Central memory CD8-positive, alpha-beta T cell (primary cell): ENCODE measurements at regions not wholly inside any gene's neighbourhood (a gene's known extent, or its start where the extent isn't known, plus 50 kb on each side); places are given as distances from the start of the nearest gene placed in this dataset.

Experiments used
- ATAC-seq: fragments of 150-1000 bp; cut with Tn5 transposase; replicated peaks from 2 replicates; pipeline ENCODE4 v1.10.0; 2022; ENCODE audit warnings: mild to moderate bottlenecking, moderate FRiP score, moderate number of reproducible peaks; ENCODE audit not compliant: poor library complexity, severe bottlenecking; ENCODE audit errors: extremely low read depth
- DNase-seq, 2 donors: peaks; one replicate each; pipeline ENCODE4 v3.0.0; 2021; ENCODE audit warnings: low spot score in 2 of 2
- H3K27ac Mint-ChIP-seq: one replicate; pipeline ENCODE4 v1.8.0; 2022; ENCODE audit warnings: low read depth, mild to moderate bottlenecking, moderate library complexity, mixed read lengths
- H3K27me3 Mint-ChIP-seq: one replicate; pipeline ENCODE4 v1.8.0; 2022; ENCODE audit warnings: mixed read lengths
- H3K36me3 Mint-ChIP-seq: one replicate; pipeline ENCODE4 v1.8.0; 2022; ENCODE audit warnings: mild to moderate bottlenecking, moderate library complexity, mixed read lengths; ENCODE audit not compliant: insufficient read depth
- H3K4me1 Mint-ChIP-seq: one replicate; pipeline ENCODE4 v1.8.0; 2022; ENCODE audit warnings: mixed read lengths
- H3K4me3 Mint-ChIP-seq: one replicate; pipeline ENCODE4 v1.8.0; 2022; ENCODE audit warnings: mild to moderate bottlenecking, moderate library complexity, mixed read lengths
- H3K9me3 Mint-ChIP-seq: one replicate; pipeline ENCODE4 v1.8.0; 2022; ENCODE audit warnings: mixed read lengths

DNA sequence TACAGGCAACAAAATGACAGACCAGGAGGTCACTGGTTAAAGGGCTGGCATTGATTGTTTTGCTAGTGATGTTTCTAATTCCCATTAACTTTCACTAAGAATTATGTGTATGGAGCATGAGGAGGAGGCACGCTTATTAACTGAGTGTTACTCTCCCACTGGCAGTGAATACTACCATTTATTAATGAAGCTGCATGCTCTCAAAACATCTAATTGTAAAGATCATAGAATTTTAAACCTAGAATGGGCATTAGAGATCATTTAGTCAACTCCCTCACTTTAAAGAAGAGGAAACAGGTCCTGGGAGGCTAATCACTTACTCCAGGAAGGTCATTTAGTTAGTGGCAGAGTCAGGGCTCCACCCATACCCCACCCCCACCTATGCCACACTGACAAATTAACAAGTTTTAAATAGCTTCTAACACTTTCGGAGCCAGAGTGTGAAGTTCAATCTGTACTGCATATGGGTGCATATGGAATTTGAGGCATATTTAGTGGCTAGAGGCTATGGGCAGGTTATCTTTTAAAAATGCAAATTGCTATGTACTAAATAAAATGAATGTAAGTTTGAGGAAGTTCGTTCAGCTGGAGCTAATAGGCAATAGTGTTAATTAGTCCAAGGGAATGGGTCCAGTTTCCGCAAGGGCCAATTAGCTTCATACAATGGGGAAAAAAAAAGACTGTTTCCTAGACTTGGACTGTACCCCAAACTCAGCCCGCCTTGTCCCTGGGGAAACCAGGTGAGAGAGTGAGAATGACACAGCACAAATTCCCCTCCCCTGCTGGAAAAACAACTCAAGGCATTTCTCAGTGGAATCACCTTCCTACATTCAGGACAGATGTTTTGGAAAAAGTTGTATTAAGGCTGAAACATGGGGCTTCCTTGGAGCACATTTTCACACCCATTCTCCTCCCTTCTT is 178.8 kb downstream of the ICOS start:
- H3K4me3 Mint-ChIP-seq = no peak overlapping the region

DNA sequence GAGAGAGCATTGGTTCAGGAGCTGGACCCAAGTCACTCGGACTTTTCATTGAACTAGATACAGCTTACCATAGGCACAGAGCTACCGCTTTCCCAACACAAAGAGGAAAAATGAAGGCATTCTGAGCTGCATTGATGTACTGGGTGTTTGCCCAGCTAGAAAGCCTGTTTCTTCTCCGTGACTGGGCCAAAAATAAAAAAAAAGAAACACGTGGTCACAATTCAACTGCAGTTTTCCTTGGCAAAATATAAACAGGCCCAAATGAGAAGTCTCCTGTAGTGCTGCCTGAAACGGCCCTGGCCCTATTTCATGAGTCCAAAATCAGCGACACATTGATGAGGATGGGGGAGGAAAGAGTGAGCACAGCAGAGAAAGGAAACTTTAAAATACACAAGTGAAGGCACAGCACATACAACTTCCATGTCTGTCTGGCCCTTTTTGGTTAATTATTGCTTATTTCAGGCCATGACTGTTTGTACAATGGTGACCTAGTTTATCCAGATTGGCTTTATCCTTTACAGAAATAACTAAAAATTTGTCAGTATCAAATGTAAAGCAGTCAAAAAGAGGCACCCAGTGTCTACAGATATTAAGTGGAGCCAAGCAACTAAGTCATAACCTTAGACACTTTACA is 179.7 kb downstream of the ICOS start:
- Mint-ChIP-seq H3K27me3 (peaks cover 21% of the 10 kb centered on the region), H3K4me1 (peaks cover 23% of the 10 kb centered on the region), H3K9me3 (no peaks in the 10 kb centered on the region), H3K4me3 (no peak overlapping the region), H3K36me3 (no peaks in the 10 kb centered on the region), H3K27ac (no peak overlapping the region)
- no peak for DNase-seq
- no peak for ATAC-seq

More for the DNA sequence above, 178.8 kb downstream of the ICOS start:
- ATAC-seq = no peak
- peaks cover 32% of the 10 kb centered on the region for H3K4me1 Mint-ChIP-seq
- H3K36me3 Mint-ChIP-seq = peaks cover 5% of the 10 kb centered on the region
- DNase-seq = no peak
- H3K27ac Mint-ChIP-seq = no peak overlapping the region
- peaks cover 21% of the 10 kb centered on the region for H3K27me3 Mint-ChIP-seq
- H3K9me3 Mint-ChIP-seq = no peaks in the 10 kb centered on the region

DNA sequence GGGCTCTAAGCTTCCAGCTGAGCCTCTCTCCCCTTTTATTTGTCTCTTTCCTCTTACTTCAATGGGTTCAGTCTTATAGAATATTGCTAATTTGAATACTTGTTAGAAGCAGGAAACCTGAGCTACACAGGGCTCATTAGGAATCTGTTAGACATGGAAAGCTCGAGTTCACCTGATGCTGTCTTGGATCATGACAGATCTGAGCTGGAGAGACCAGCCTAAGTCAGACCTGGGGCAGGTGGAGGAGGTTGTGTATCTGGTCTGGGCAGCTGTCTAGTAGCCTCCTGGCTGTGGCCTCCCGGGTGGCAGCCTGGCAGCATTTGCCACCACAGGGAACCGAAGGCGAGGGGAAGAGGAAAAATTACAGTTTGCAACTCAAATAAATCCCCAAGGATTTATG is 185.9 kb downstream of the ICOS start:
- Mint-ChIP-seq H3K4me3 (no peak overlapping the region), H3K36me3 (no peaks in the 10 kb centered on the region), H3K27me3 (peaks cover 45% of the 10 kb centered on the region), H3K27ac (no peak overlapping the region), H3K4me1 (no peaks in the 10 kb centered on the region), H3K9me3 (no peaks in the 10 kb centered on the region)
- ATAC-seq (no peak), DNase-seq (no peak)

DNA sequence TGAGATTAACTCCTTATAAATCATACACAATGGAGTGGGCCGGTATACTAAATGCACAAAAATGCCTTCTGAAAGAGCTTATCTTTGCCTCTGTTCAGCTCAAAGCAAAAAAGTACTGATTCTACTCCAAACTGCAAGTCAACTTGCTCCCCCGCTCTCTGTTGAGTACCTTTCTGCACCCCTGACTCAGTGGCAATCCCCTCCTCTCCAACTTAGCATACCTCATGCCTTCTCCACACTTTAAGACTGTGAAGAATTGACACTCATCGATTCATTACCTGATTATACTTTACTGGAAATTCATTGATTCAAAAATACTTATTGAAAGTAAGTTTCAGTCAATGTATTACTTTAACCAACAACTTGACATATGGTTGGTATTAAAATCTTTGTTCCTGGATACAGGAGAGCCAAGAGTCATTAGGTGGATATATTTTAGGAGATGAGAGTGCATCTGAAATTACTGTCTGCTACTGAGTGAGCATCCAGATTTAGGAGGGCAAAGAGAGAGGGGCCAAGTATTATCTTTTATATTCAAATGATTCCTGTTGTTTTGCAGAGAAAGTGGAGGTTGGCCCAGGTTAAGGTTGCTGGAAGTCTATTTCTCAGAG is 187.7 kb downstream of the ICOS start:
- no peak overlapping the region for H3K4me3 Mint-ChIP-seq
- no peak for ATAC-seq
- no peak for DNase-seq
- peaks cover 45% of the 10 kb centered on the region for H3K27me3 Mint-ChIP-seq
- H3K9me3 Mint-ChIP-seq = no peaks in the 10 kb centered on the region
- H3K36me3 Mint-ChIP-seq = no peaks in the 10 kb centered on the region
- no peak overlapping the region for H3K27ac Mint-ChIP-seq
- no peaks in the 10 kb centered on the region for H3K4me1 Mint-ChIP-seq

DNA sequence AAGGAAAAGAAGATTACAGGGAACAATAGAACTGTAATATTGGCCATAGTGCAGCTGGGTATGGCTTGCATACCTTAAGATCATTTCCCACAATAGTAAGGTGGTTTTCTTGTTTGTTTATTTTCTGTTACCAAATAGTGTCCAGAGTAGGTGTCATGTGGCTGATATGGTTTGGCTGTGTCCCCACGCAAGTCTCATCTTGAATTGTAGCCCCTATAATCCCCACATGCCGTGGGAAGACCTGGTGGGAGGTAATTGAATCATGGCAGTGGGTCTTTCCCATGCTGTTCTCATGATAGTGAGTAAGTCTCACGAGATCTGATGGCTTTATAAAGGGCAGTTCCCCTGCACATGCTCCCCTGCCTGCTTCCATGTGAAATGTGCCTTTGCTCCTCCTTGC is 190.1 kb downstream of the ICOS start:
- no peak for ATAC-seq
- Mint-ChIP-seq H3K36me3 (no peaks in the 10 kb centered on the region), H3K4me3 (no peak overlapping the region), H3K27ac (no peak overlapping the region), H3K9me3 (no peaks in the 10 kb centered on the region), H3K4me1 (no peaks in the 10 kb centered on the region), H3K27me3 (peaks cover 53% of the 10 kb centered on the region)
- DNase-seq = no peak

DNA sequence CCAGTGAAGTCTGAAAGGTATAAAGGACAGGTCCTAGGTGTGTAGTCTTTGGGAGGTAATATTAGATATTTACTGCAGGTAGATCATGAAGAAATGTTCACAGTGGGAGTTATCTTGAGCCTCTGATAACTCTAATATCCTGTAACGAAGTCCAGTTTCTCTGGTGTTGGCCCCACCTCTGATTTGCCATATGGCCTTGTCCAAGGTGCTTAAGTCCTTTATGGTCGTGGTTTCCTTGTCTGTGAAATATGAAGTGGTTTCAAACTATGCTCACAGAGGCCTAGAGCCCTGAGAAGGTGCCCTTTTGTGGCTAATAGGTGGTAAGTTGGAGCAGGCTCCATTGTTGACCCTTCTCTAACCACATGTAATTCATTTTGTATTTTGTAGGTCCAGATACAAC is 190.7 kb downstream of the ICOS start:
- H3K27ac Mint-ChIP-seq = no peak overlapping the region
- ATAC-seq (no peak), DNase-seq (no peak)

DNA sequence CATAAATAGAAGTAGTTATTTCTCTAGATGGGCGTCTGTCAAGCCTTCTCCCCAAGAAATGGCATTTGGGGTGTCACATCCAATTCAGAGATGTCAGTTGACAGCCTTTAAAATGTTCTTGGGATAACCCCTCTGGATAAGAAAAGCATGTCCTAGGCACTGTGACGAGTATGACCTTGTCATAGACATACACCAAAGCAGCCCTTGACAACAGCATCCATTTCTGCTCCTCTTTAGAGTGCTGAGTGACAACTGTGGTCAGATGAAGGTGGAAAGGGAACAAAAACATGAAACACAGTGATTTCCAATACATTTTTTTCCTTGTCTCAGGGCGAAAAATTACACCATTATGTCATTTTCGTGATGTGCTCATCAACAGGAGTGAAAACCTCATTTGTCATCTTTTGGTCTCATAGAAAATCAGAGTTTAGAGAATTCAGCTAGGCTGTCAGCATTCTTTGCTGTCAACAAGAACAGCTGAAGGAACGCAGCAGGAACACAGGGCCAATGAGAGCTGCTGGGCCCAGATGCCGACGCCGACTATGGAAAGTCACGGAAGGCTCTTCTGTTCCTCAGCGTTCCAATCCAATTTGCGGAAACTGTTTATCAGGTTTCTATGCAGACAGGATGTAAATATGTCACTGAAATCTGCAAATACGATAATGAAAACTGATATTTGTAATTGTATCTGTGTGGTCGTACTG is 193.2 kb downstream of the ICOS start:
- H3K36me3 Mint-ChIP-seq = peaks cover 2% of the 10 kb centered on the region
- H3K4me3 Mint-ChIP-seq = no peak overlapping the region
- H3K27me3 Mint-ChIP-seq = peaks cover 23% of the 10 kb centered on the region
- no peak overlapping the region for H3K27ac Mint-ChIP-seq
- ATAC-seq = no peak
- no peaks in the 10 kb centered on the region for H3K4me1 Mint-ChIP-seq
- H3K9me3 Mint-ChIP-seq = no peaks in the 10 kb centered on the region
- DNase-seq = no peak

More for the DNA sequence above, 190.7 kb downstream of the ICOS start:
- H3K27me3 Mint-ChIP-seq = peaks cover 47% of the 10 kb centered on the region
- no peaks in the 10 kb centered on the region for H3K36me3 Mint-ChIP-seq
- H3K4me3 Mint-ChIP-seq = no peak overlapping the region
- H3K9me3 Mint-ChIP-seq = no peaks in the 10 kb centered on the region
- H3K4me1 Mint-ChIP-seq = no peaks in the 10 kb centered on the region

DNA sequence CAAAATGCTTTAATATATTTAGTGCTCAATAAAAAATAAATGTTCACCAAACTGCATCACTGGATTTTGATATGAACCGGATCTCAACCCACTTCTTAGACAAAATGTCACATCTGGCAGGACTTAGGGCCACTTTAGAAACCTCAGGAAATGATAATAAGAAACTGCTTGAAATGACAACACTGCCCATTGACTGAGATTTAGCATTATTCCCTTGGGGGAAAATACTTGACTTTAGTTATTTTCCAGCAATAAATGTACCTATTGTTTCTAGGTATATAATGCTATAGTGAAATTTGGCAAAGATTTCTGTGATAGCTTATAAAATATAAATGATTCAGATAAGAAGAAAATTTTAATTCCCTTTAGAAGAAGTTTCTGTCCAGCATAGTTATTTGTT is 195.1 kb downstream of the ICOS start:
- no peaks in the 10 kb centered on the region for H3K9me3 Mint-ChIP-seq
- H3K27me3 Mint-ChIP-seq = peaks cover 37% of the 10 kb centered on the region
- H3K36me3 Mint-ChIP-seq = peaks cover 2% of the 10 kb centered on the region
- H3K27ac Mint-ChIP-seq = no peak overlapping the region
- no peak overlapping the region for H3K4me3 Mint-ChIP-seq
- ATAC-seq (no peak), DNase-seq (no peak)
- H3K4me1 Mint-ChIP-seq = no peaks in the 10 kb centered on the region

DNA sequence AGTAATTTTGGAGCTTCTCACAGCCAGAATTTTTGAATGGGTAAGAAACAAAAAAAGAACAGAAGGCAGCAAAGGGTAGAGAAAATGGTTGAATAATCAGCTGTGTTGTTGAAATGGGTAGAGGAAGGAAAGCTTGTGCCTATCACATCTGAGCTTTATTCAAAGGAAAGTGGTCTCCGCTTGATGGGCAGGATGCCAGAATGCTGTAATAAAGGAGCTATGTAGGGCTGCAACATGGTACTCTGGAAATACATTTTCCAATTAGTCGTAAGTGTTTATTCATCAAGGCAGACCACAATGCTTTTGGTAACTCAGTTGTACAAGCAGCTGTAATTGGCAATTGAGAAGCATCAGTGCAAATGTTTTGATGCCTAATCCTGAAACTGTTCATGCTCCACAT is 196.9 kb downstream of the ICOS start:
- peaks cover 2% of the 10 kb centered on the region for H3K36me3 Mint-ChIP-seq
- no peak overlapping the region for H3K4me3 Mint-ChIP-seq
- peaks cover 40% of the 10 kb centered on the region for H3K27me3 Mint-ChIP-seq
- no peaks in the 10 kb centered on the region for H3K9me3 Mint-ChIP-seq
- DNase-seq = no peak
- H3K27ac Mint-ChIP-seq = no peak overlapping the region
- no peaks in the 10 kb centered on the region for H3K4me1 Mint-ChIP-seq
- no peak for ATAC-seq

DNA sequence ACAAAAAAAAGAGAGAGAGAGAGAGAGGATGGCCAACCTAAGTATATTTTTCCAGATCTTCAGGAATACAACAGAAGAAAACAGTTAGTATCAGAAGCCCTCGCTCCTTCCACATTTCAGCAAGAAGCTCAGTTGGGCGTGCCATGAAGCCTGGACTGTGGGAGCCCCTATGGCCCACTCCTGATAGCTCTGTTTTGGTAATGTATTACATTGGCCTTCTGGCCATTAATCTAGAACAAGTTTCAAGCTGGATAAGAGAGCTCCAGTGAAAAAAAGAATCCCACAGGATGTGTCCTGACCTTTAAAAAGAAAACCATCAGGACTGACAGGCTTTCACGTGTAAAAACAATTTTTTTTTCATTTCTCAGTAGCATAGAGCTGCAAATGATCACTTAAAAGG is 197.9 kb downstream of the ICOS start:
- ATAC-seq = no peak
- H3K36me3 Mint-ChIP-seq = peaks cover 2% of the 10 kb centered on the region
- no peak overlapping the region for H3K27ac Mint-ChIP-seq
- DNase-seq = no peak
- no peaks in the 10 kb centered on the region for H3K9me3 Mint-ChIP-seq
- peaks cover 41% of the 10 kb centered on the region for H3K27me3 Mint-ChIP-seq
- no peak overlapping the region for H3K4me3 Mint-ChIP-seq
- no peaks in the 10 kb centered on the region for H3K4me1 Mint-ChIP-seq

DNA sequence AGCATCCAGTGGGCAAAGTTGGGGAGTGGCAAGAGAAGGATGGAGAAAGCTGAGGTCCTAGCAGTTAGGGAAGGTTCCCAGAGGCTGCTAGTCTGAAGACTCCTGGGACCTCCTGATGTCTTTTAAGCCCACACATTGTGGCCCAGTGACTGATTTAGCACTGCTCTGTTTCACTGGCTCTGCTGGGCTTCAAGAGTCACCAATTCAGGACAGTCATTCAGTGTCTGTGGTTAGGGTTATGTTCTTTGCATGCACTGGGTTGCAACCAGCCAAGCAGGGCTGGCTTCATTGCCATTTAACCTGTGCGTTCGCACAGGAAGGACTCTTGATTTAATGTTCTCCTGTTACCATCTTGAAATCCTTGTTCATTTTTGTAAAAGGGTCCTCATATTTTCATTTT is 199.2 kb downstream of the ICOS start:
- Mint-ChIP-seq H3K4me3 (no peak overlapping the region), H3K27ac (no peak overlapping the region), H3K9me3 (no peaks in the 10 kb centered on the region), H3K36me3 (peaks cover 2% of the 10 kb centered on the region), H3K4me1 (no peaks in the 10 kb centered on the region), H3K27me3 (peaks cover 39% of the 10 kb centered on the region)
- DNase-seq = no peak
- no peak for ATAC-seq

DNA sequence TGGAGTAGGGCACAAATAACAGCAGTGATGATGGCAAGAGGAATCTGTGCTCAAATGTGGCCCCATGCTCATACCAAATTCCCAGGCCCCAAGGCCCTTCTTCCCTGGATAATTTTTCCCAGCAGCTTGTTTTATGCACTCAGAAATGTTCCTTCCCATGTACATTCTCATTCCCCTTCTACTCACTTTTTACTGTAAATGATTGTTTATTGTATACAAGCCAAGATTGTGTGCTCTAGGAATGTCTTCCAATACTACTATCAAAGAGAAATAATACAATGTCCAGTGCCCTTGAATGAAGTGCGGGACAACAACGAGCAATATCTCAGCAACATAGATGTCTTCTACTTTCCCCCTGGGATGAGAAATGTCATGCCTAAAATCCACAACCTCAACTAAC is 201.6 kb downstream of the ICOS start:
- peaks cover 48% of the 10 kb centered on the region for H3K27me3 Mint-ChIP-seq

More for the DNA sequence above, 201.6 kb downstream of the ICOS start:
- H3K27ac Mint-ChIP-seq = no peak overlapping the region
- no peak for ATAC-seq
- DNase-seq = no peak
- no peak overlapping the region for H3K4me3 Mint-ChIP-seq
- no peaks in the 10 kb centered on the region for H3K36me3 Mint-ChIP-seq
- H3K9me3 Mint-ChIP-seq = no peaks in the 10 kb centered on the region
- H3K4me1 Mint-ChIP-seq = no peaks in the 10 kb centered on the region
